Prostate gland (tissue), 2 donors: ENCODE measurements at regions not wholly inside any gene's neighbourhood (a gene's known extent, or its start where the extent isn't known, plus 50 kb on each side); places are given as distances from the start of the nearest gene placed in this dataset.

Source experiments
- DNase-seq: peaks from one replicate; pipeline ENCODE4 v3.0.0-alpha.2; 2019; ENCODE audit warnings: low spot score
- H3K27ac ChIP-seq, 2 donors: fragments of 200-600 bp; sonication (generic); 2 replicates each; pipeline ENCODE4 v1.5.1; 2017 to 2019
- H3K27me3 ChIP-seq: fragments of 200-600 bp; sonication (generic); replicated peaks from 2 replicates; pipeline ENCODE4 v1.5.1; 2019; ENCODE audit not compliant: insufficient read depth
- H3K36me3 ChIP-seq, 2 donors: fragments of 200-600 bp; sonication (generic); 1 replicate in 1 of 2; 2 replicates in 1 of 2; pipeline versions ENCODE4 v1.5.1 to v1.8.1; 2017 to 2019
- H3K4me1 ChIP-seq: fragments of 200-600 bp; sonication (generic); replicated peaks from 2 replicates; pipeline ENCODE4 v1.5.1; 2019
- H3K4me3 ChIP-seq, 2 donors: fragments of 200-600 bp; sonication (generic); 2 replicates each; pipeline ENCODE4 v1.5.1; 2017 to 2019
- H3K9me3 ChIP-seq: fragments of 200-600 bp; sonication (generic); 2 replicates; pipeline ENCODE4 v1.5.1; 2017
- CTCF ChIP-seq, 4 experiments: fragments of 200-600 bp in 2 of 4; fragments of 450-650 bp in 2 of 4; sonication (generic) in 2 of 4; IDR thresholded peaks; 1 replicate in 3 of 4; 2 replicates in 1 of 4; pipeline ENCODE4 v1.5.1; 2016 to 2019; ENCODE audit warnings: antibody characterized with exemption in 4 of 4, mild to moderate bottlenecking in 2 of 4, moderate library complexity in 2 of 4
- POLR2A ChIP-seq: fragments of 450-650 bp; IDR thresholded peaks from one replicate; pipeline ENCODE4 v1.6.1; 2016; ENCODE audit warnings: antibody characterized with exemption, mild to moderate bottlenecking
- POLR2AphosphoS5 ChIP-seq: sonication (generic); formaldehyde crosslinking; IDR thresholded peaks from one replicate; pipeline ENCODE4 v1.6.1; 2017; ENCODE audit warnings: antibody characterized with exemption
- WGBS: methylation state at CpG from one replicate; pipeline ENCODE4 v1.1.5; 2018; 5-methylcytosine and 5-hydroxymethylcytosine counted together
- intact Hi-C: fragments of 100-400 bp; cut with DNase I; formaldehyde crosslinking; loops from one replicate; pipeline ENCODE4 v1.14.2; 2022

- Histone ChIP-seq H3K4me1 (no peaks in the 10 kb centered on the region), H3K36me3 (no peaks in the 10 kb centered on the region), H3K9me3 (no peaks in the 10 kb centered on the region), H3K27ac (no peak overlapping the region), H3K4me3 (no peak overlapping the region), H3K27me3 (no peaks in the 10 kb centered on the region)
- peak; percentile 11 for DNase-seq
- WGBS, result 39% methylated on average over 6 of the region's 6 CpGs
- TF ChIP-seq CTCF (IDR thresholded peaks at IDR 0.05) (no peak), POLR2A (no peak), POLR2AphosphoS5 (no peak)
- intact Hi-C loops, result no loop called here
Observed at GRCh38 chr4:38462367-38463055, 201.5 kb upstream of the KLF3 start.

- H3K9me3 ChIP-seq, result no peaks in the 10 kb centered on the region
- no peak for DNase-seq
- intact Hi-C loops, result no loop called here
- 94% methylated on average over 6 of the region's 6 CpGs for WGBS
- H3K36me3 ChIP-seq, result no peaks in the 10 kb centered on the region
- no peak overlapping the region for H3K4me3 ChIP-seq
- H3K27me3 ChIP-seq, result no peaks in the 10 kb centered on the region
- no peak overlapping the region for H3K27ac ChIP-seq
- TF ChIP-seq POLR2A (no peak), POLR2AphosphoS5 (no peak), CTCF (IDR thresholded peaks at IDR 0.05) (no peak)
- no peaks in the 10 kb centered on the region for H3K4me1 ChIP-seq
Observed at GRCh38 chr4:38463268-38463958, 200.6 kb upstream of the KLF3 start.

- H3K36me3 ChIP-seq, result no peaks in the 10 kb centered on the region
- intact Hi-C loops, result no loop called here
- H3K4me3 ChIP-seq, result no peak overlapping the region
- no peak overlapping the region for H3K27ac ChIP-seq
- no peaks in the 10 kb centered on the region for H3K4me1 ChIP-seq
- WGBS, result 75% methylated on average over 4 of the region's 4 CpGs
- H3K27me3 ChIP-seq, result no peaks in the 10 kb centered on the region
- no peaks in the 10 kb centered on the region for H3K9me3 ChIP-seq
- no peak for TF ChIP-seq POLR2AphosphoS5
- no peak for TF ChIP-seq CTCF (IDR thresholded peaks at IDR 0.05)
- DNase-seq, result no peak
Observed at GRCh38 chr4:38464328-38464727, 199.7 kb upstream of the KLF3 start.

- no peaks in the 10 kb centered on the region for H3K9me3 ChIP-seq
- H3K36me3 ChIP-seq, result no peaks in the 10 kb centered on the region
- H3K27me3 ChIP-seq, result no peaks in the 10 kb centered on the region
- H3K27ac ChIP-seq, result no peak overlapping the region
- no peaks in the 10 kb centered on the region for H3K4me1 ChIP-seq
- 100% methylated on average over 1 of the region's 1 CpG for WGBS
- TF ChIP-seq POLR2AphosphoS5 (no peak), POLR2A (no peak), CTCF (IDR thresholded peaks at IDR 0.05) (no peak)
- intact Hi-C loops, result no loop called here
- no peak overlapping the region for H3K4me3 ChIP-seq
- DNase-seq, result no peak
Observed at GRCh38 chr4:38466401-38466800, 197.6 kb upstream of the KLF3 start.

- 94% methylated on average over 1 of the region's 1 CpG for WGBS
- intact Hi-C loops, result no loop called here
Observed at GRCh38 chr4:38467296-38467695, 196.7 kb upstream of the KLF3 start.

More at GRCh38 chr4:38467296-38467695, 196.7 kb upstream of the KLF3 start:
- TF ChIP-seq CTCF (IDR thresholded peaks at IDR 0.05), result no peak
- no peak for TF ChIP-seq POLR2AphosphoS5
- no peak for TF ChIP-seq POLR2A
- Histone ChIP-seq H3K27me3 (no peaks in the 10 kb centered on the region), H3K27ac (no peak overlapping the region), H3K4me1 (no peaks in the 10 kb centered on the region), H3K9me3 (no peaks in the 10 kb centered on the region), H3K4me3 (no peak overlapping the region), H3K36me3 (no peaks in the 10 kb centered on the region)
- no peak for DNase-seq
